HG03342 (cell line): ENCODE measurements at regions not wholly inside any gene's neighbourhood (a gene's known extent, or its start where the extent isn't known, plus 50 kb on each side); places are given as distances from the start of the nearest gene placed in this dataset.

Experiments
- ATAC-seq: cut with Tn5 transposase; IDR thresholded peaks from one replicate; pipeline ENCODE4 v1.9.1; 2021; ENCODE audit warnings: mild to moderate bottlenecking, moderate library complexity; ENCODE audit not compliant: unreplicated experiment

DNA sequence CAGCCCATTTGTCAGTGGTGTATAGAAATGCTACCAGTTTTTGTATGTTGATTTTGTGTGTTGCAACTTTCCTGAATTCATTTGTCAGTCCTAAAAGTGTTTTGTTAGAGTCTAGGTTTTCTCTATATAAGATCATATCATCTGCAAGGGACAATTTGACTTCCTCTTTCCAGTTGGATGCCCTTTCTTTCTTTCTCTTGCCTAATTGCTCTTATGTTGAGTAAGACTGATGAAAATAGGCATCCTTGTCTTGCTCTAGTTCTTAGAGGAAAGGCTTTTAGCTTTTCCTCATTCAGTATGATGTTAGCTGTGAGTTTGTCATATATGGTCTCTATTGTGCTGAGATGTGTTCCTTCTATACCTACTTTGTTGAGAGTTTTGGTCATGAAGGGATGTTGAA, 161.7 kb upstream of the TPK1 start:
- ATAC-seq = no peak

DNA sequence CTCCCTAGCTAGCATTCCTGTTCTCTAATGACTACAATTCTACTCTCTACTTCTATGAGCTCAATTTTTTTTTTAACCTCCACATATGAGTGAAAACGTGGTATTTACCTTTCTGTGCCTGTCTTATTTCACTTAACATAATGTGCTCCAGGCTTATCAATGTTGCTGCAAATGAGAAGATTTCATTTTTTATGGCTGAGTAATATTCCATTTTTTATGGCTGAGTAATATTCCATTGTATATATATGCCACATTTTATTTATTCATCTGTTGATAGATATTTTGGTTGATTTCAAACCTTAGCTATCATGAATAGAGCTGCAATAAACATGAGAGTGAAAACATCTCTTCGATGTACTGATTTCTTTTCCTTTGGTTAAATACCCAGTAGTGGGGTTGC, 159.6 kb upstream of the TPK1 start:
- no peak for ATAC-seq

- ATAC-seq = no peak
Measured at GRCh38 chr7:144991041-144991440, 155.2 kb upstream of the TPK1 start.

- no peak for ATAC-seq
Measured at GRCh38 chr7:144987686-144988085, 151.8 kb upstream of the TPK1 start.

GRCh38 chr7:144982133-144982532, 146.3 kb upstream of the TPK1 start:
- no peak for ATAC-seq

- no peak for ATAC-seq
Measured at GRCh38 chr7:144975882-144976281, 140.0 kb upstream of the TPK1 start.

DNA sequence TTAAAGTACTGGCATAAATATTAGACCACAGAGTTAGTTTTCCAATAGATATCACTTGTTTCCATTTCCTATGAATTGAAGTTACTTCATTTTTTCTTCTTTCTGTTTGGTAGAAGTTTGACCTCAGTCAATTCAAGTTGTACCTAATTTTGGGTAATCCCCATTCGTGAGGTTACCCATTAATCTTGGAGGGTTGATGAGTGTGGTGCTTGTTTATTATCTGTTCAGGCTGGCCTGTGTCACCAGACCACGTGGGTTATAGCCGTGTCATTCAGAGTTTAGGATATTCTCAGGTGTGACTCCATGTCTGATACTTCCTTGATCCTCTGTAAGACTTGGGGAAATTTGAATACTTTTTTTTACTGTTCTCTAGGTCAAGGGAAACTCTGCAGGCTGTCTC, 133.9 kb upstream of the TPK1 start:
- ATAC-seq = no peak

DNA sequence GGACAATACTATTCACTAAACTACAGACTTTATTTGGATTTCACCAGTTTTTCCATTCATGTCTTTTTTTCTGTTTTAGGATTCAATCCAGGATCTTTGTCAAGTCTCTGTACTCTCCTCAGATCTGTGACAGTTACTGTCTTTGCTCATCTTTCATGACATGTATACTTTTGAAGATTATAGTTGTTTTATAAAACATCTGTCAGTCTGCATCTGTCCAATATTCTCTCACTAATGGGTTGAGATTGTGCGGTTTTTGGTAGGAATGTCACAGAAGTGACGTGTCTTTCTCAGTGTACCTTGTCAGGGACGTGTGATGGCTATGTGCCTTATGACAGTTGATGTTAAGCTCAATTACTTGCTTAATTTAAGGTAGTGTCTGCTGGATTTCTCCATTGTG, 124.9 kb upstream of the TPK1 start:
- no peak for ATAC-seq

- no peak for ATAC-seq
Measured at GRCh38 chr7:144957998-144958397, 122.1 kb upstream of the TPK1 start.

- ATAC-seq = no peak
Measured at GRCh38 chr7:144955422-144955821, 119.6 kb upstream of the TPK1 start.

- no peak for ATAC-seq
Measured at GRCh38 chr7:144941127-144941526, 105.3 kb upstream of the TPK1 start.

DNA sequence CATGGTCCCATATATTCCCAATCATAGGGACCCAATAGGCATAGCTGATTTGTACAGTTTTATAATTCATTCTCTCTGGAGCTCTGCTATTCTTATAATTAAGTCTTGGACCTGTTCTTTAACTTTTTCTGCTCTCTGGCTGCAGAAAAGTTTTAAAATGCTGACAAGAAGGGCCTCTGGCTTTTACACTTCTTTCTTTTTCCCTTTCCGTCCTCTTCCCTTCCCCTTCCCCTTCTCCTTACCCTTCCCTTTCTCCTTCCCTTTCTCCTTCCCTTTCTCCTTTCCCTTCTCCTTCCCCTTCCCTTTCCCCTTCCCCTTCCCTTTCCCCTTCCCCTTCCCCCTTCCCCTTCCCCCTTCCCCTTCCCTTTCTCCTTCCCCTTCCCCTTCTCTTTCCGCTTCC, 101.3 kb upstream of the TPK1 start:
- no peak for ATAC-seq

- ATAC-seq = no peak
Measured at GRCh38 chr7:144936314-144936713, 100.5 kb upstream of the TPK1 start.

- ATAC-seq = no peak
Measured at GRCh38 chr7:144910411-144910810, 74.6 kb upstream of the TPK1 start.

DNA sequence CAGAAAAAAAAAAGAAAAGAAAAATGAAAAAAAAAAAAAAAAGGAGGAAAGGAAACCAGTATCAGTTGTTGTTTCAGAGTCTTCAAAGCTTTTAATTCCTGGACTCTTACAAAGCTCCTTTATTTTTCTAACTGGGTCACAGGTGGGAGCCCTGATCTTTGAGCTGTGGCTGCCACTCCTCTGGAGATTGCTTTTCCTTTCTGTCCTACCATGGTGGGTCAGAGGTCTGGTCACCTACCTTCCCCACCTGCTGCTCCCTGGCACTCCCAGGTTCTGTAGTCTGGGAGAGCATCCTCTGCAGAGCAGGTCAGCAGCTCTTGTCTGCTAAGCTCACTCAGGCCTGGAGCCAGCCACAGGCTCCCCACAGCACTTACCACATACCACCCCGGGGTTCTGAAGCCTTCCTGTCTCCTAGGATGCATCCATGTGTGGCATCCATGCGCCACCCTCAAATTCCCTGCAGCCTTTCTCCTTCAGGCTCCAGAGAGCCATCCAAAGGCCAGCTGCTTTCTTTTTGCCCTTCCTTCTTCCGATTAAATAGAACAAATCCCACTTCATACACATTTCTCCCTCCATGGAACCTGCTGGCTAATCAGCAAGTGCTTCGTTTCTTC, 73.2 kb upstream of the TPK1 start:
- ATAC-seq = peak; percentile 23

DNA sequence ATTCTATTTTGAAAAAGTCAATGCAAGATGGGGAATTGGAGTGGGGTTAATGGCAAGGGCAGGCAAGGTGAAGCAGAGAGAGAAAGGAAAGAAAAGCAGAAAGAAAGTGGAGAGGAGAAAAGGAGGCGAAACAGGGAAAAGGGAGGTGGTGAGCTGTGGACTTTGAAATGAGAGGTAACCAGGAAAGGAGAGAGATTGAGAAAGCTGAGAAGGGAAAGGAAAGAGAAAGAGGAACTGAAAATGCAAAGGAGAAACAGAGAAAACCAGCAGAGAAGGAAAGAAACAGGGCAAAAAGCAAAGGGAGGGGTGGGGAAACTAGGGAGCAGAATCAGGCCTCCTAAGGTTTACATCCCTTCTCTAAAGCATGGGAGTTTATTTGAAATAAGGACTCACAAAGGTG, 72.5 kb upstream of the TPK1 start:
- peak; percentile 41 for ATAC-seq

DNA sequence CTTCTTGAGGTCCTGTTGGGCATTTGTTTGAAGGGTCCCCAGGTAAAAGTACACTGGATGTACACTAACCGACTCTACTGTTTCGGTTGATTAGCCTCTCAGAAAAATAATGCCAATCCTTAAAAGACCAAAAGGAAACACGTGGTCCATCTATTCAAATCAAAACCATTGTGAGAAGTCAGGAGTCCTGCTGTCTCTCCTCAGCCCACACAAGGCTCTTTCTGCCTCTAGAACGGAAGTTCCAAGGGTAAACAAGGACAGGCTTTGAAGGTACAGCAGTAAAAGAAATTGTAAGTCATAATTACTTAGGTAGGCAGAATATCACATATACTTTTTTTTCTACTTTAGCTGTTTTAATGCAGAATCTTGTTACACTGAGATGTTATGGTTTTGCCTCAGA, 71.7 kb upstream of the TPK1 start:
- ATAC-seq = peak; percentile 78

DNA sequence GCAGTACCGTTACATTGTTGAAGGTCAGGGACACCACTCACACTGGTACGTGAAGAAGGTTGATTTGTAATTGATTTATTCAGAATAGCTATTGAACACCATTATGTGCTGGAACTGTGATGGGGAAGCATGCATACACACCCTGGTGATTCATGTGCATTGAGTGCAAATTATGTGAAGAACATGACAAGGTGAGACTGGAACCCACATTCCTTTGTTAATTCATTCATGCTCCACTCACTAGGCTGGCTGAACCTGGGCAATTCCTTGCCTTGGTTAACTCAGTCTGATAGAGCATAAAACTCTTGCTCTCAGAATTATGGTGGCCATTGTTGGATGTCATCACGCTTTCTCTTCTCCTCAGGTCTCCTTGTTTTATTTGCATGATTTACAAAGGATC, 67.3 kb upstream of the TPK1 start:
- ATAC-seq = no peak

DNA sequence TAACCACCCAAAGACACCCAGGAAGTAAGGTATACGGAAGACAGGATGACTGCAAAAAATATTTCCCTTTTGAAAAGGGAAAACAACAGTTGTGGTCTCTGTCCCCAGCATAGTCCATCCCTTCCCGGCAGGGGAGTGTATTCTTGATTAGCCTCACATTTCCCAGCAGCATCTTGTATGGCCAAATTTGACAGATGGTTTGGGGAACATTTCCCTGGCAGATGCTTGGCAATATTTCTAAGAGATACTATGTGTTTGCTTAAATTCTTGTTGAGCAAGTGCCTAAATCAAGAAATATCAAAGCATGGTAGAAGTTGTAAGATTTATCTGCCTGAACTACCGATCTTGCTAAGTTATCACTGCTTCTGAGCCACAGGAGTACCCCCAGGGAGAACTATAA, 56.9 kb upstream of the TPK1 start:
- no peak for ATAC-seq
